SK-N-MC (cell line): ENCODE measurements at regions not wholly inside any gene's neighbourhood (a gene's known extent, or its start where the extent isn't known, plus 50 kb on each side); places are given as distances from the start of the nearest gene placed in this dataset.
"Not testable (repeated sequence)": the region's sequence is repeated elsewhere in the genome, so short reads cannot be mapped to it uniquely, and the experiment has no call there.

Source experiments
- EZH2 ChIP-seq: fragments of 200-600 bp; sonication (generic); IDR thresholded peaks from one replicate; pipeline ENCODE4 v1.6.1; 2017; ENCODE audit warnings: antibody characterized with exemption
- POLR2AphosphoS5 ChIP-seq: IDR thresholded peaks from 2 replicates; pipeline ENCODE4 v1.6.1; 2012; ENCODE audit warnings: mild to moderate bottlenecking, low read depth, low read length, borderline replicate concordance

GRCh38 chr1:173324352-173324751 lies 117.2 kb upstream of the TNFSF4 start:
- TF ChIP-seq EZH2, POLR2AphosphoS5: not testable (repeated sequence)
